ENCODE measurements at regions not wholly inside any gene's neighbourhood (a gene's known extent, or its start where the extent isn't known, plus 50 kb on each side); places are given as distances from the start of the nearest gene placed in this dataset.

GRCh38 chr2:56117764-56118163 is 66.0 kb upstream of the CCDC85A start:
- TF ChIP-seq EP300 (IDR thresholded peaks at IDR 0.05) (no peak), CTCF (IDR thresholded peaks at IDR 0.05) (no peak), POLR2A (IDR thresholded peaks at IDR 0.05; ENCODE audit: low read depth) (no peak)
